GM13976 (cell line): ENCODE measurements at regions not wholly inside any gene's neighbourhood (a gene's known extent, or its start where the extent isn't known, plus 50 kb on each side); places are given as distances from the start of the nearest gene placed in this dataset.

Experiments used
- DNase-seq: peaks from one replicate; pipeline ENCODE4 v3.0.0; 2012; ENCODE audit warnings: low spot score
- CTCF ChIP-seq: IDR thresholded peaks from 2 replicates; pipeline ENCODE4 v1.5.1; 2012; ENCODE audit warnings: borderline replicate concordance, mild to moderate bottlenecking; ENCODE audit not compliant: insufficient read depth; ENCODE audit errors: extremely low read depth, missing control alignments, control extremely low read depth
- in situ Hi-C: fragments of 300-500 bp; cut with MboI; formaldehyde crosslinking; loops from one replicate; pipeline ENCODE4 v1.12.0; 2022; ENCODE audit warnings: low sequenced_read_pairs, mixed read lengths, inconsistent platforms; ENCODE audit not compliant: unreplicated experiment

DNA sequence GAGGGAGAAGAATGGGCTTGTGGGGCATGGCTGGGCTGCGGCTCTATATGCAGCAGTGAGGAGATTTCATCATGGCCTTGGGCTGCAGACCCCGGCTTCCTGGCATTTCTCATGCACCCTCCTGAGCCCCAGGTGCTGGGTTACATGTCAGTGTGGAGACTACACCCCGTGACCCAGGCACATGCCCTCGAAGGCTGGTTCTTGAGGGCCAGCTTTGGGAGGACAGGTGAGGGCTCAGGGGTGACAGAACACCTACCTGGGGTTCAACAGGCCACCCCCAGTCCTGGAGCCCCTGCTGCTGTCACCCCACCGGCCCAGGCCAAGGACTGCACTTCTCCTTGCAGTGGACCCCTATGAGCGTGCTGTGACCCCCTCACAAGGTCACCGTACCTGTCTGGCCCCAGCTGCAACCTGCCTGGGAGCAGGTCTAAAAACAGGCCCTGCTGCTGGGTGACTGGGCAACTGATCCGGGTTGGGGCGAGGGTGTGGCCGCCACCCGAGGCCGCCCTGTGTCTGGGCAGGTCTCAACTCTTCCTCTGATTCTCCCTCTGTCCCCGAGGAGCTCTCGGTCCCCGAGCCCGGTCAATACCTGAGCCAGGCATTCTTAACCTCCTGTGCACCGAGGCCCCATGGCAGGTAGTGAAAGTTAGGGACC lies 94.8 kb upstream of the OTOS start:
- in situ Hi-C loops = loop anchor here (25.0 kb wide), 1 partner anchor 202 kb away; the partner anchor contains the start of gene GPC1
- no peak for TF ChIP-seq CTCF
- no peak for DNase-seq

DNA sequence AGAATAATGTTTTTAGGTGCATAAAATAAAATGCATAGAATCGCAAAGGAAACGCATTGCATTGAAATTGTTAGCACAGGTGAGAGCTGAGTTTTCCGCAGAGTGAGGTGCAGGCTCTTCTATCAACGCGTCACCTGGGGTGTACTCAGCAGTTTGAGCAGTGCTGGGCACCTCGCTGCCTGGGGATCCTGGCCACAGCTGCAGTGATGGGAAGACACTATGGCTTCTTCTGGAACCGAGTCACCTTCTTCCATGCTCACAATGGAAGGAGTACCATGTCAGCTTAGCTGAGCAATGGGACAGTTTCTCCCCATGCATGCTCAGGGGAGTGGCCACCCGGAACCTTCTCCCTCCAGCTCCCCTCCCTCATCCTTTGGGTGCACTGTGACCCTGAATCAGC lies 95.4 kb upstream of the OTOS start:
- DNase-seq = no peak
- TF ChIP-seq CTCF = no peak
- in situ Hi-C loops = loop anchor here (25.0 kb wide), 1 partner anchor 201 kb away; the partner anchor contains the start of gene GPC1

- in situ Hi-C loops = loop anchor here (25.0 kb wide), 1 partner anchor 201 kb away; the partner anchor contains the start of gene GPC1
- no peak for DNase-seq
- TF ChIP-seq CTCF = no peak
Measured at GRCh38 chr2:240236217-240237111, 96.0 kb upstream of the OTOS start.

- no peak for DNase-seq
- in situ Hi-C loops = loop anchor here (25.0 kb wide), 1 partner anchor 200 kb away; the partner anchor contains the start of gene GPC1
Measured at GRCh38 chr2:240237609-240238174, 97.2 kb upstream of the OTOS start.

GRCh38 chr2:240238201-240238600 lies 97.7 kb upstream of the OTOS start:
- no peak for TF ChIP-seq CTCF
- DNase-seq = no peak
- in situ Hi-C loops = loop anchor here (25.0 kb wide), 1 partner anchor 199 kb away; the partner anchor contains the start of gene GPC1

More at GRCh38 chr2:240237609-240238174, 97.2 kb upstream of the OTOS start:
- TF ChIP-seq CTCF = no peak

DNA sequence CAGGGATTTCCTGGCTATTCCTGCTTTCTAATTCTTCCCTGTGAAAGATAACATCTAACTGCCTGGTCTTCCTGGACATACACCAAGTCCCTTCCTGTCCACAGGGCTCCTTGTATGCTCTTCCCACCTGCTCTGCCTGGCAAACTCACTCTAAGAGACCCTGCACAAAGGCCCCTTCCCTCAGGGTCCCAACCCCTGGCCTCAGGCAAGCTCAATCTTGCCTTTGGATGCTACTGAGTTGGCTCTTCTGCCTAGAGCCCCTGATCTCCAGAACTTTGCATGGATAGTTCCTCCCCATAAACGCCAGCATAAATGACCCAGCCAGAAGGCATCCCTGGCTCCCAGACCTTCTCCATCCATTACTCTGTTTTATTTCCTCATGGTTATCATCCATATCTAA lies 98.3 kb upstream of the OTOS start:
- no peak for DNase-seq
- in situ Hi-C loops = loop anchor here (25.0 kb wide), 1 partner anchor 199 kb away; the partner anchor contains the start of gene GPC1
- TF ChIP-seq CTCF = no peak
